ENCODE measurements at regions not wholly inside any gene's neighbourhood (a gene's known extent, or its start where the extent isn't known, plus 50 kb on each side); places are given as distances from the start of the nearest gene placed in this dataset.

DNA sequence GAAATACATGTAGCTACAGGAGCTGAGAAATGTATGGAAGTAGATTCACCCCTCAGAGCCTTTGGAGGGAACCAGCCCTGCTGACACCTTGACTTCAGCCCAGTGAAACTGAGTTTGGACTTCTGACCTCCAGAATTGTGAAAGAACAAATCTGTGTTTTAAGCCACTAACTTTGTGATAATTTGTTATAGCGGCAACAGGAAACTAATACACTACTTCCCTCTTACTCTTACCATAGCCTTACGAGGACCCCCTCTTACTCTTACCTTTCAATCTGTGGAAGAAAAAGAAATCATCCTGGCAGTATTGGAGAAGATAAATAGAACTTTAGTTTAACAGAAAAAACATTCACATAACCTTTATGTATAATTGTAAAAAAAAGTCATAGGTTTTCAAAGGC is 353.6 kb upstream of the USP24 start:
- Histone ChIP-seq H3K9me3 (peaks cover 0 to 5% (median 0%) of the 10 kb centered on the region in 4 donors), H3K27ac (replicated peaks in 1 of 4) (no peak overlapping the region), H3K4me1 (no peaks in the 10 kb centered on the region), H3K36me3 (no peaks in the 10 kb centered on the region), H3K4me3 (no peak overlapping the region), H3K27me3 (no peaks in the 10 kb centered on the region)
- TF ChIP-seq, protein P1, sequence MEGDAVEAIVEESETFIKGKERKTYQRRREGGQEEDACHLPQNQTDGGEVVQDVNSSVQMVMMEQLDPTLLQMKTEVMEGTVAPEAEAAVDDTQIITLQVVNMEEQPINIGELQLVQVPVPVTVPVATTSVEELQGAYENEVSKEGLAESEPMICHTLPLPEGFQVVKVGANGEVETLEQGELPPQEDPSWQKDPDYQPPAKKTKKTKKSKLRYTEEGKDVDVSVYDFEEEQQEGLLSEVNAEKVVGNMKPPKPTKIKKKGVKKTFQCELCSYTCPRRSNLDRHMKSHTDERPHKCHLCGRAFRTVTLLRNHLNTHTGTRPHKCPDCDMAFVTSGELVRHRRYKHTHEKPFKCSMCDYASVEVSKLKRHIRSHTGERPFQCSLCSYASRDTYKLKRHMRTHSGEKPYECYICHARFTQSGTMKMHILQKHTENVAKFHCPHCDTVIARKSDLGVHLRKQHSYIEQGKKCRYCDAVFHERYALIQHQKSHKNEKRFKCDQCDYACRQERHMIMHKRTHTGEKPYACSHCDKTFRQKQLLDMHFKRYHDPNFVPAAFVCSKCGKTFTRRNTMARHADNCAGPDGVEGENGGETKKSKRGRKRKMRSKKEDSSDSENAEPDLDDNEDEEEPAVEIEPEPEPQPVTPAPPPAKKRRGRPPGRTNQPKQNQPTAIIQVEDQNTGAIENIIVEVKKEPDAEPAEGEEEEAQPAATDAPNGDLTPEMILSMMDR (IDR thresholded peaks at IDR 0.05) = no peak
- TF ChIP-seq POLR2AphosphoS5 (IDR thresholded peaks at IDR 0.05) (no peak), EP300 (IDR thresholded peaks at IDR 0.05) (no peak), POLR2A (IDR thresholded peaks at IDR 0.05; ENCODE audit: low read depth) (no peak)
- intact Hi-C loops (cut with DNase I) = no loop called here
- WGBS = 97% methylated on average over 2 of the region's 2 CpGs
- no peak for DNase-seq (ENCODE audit: extremely low spot score)

DNA sequence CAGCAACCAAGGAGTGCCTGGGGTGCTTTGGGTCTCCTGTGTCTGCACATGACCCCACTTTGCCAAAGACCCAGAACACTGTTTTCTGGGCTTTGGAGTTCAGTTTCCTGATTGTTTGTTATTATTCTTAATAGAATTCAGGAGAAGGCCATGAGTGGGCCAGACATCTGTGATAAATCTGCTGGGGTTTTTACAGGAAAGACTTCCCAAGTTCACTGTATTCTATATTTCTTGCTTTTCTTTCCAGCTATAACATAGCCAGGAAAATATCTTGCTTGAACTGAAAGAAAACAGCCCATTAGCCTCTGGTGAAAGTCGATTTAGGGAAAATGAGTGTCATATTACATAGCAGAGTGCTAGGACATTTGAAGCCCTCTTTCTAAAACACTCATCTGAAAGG is 345.1 kb upstream of the USP24 start:
- Histone ChIP-seq H3K9me3 (no peaks in the 10 kb centered on the region), H3K4me3 (no peak overlapping the region), H3K27me3 (no peaks in the 10 kb centered on the region), H3K27ac (replicated peaks in 1 of 4) (no peak overlapping the region), H3K36me3 (no peaks in the 10 kb centered on the region), H3K4me1 (peaks cover 0 to 9% (median 0%) of the 10 kb centered on the region in 4 donors)
- DNase-seq (ENCODE audit: extremely low spot score) = no peak
- WGBS = 33% methylated on average over 1 of the region's 1 CpG
- intact Hi-C loops (cut with DNase I) = no loop called here
- TF ChIP-seq, protein P1 (IDR thresholded peaks at IDR 0.05) = no peak
- TF ChIP-seq POLR2AphosphoS5 (IDR thresholded peaks at IDR 0.05) = no peak
- no peak for TF ChIP-seq EP300 (IDR thresholded peaks at IDR 0.05)
- TF ChIP-seq POLR2A (IDR thresholded peaks at IDR 0.05; ENCODE audit: low read depth) = no peak

DNA sequence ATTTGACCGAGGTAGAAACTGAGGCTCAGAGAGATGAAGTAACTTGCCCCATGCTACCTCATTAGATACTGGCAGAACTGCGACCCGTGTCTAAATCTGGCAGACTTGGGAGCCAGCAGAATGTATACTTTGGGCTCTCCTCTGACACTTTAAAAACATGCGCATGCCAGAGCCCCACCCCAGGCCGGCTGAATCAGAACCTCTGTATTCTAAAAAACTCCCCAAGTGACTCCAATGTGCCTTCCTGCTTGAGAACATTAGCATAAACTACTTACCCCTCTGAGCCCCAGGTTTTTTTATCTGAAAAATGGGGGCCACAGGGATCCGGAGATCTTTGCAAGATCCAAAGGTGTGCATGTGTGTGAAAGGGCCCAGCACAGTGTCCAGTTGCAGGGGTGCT is 344.7 kb upstream of the USP24 start:
- no peak overlapping the region for H3K27ac ChIP-seq (replicated peaks in 1 of 4)
- H3K27me3 ChIP-seq = no peaks in the 10 kb centered on the region
- H3K4me1 ChIP-seq = peaks cover 0 to 9% (median 0%) of the 10 kb centered on the region in 4 donors
- intact Hi-C loops (cut with DNase I) = no loop called here
- TF ChIP-seq EP300 (IDR thresholded peaks at IDR 0.05) (no peak), POLR2A (IDR thresholded peaks at IDR 0.05; ENCODE audit: low read depth) (no peak)
- TF ChIP-seq, protein P1 (IDR thresholded peaks at IDR 0.05) = no peak
- no peaks in the 10 kb centered on the region for H3K36me3 ChIP-seq
- no peak overlapping the region for H3K4me3 ChIP-seq
- no peak for DNase-seq (ENCODE audit: extremely low spot score)
- 80% methylated on average over 6 of the region's 6 CpGs for WGBS
- no peaks in the 10 kb centered on the region for H3K9me3 ChIP-seq

DNA sequence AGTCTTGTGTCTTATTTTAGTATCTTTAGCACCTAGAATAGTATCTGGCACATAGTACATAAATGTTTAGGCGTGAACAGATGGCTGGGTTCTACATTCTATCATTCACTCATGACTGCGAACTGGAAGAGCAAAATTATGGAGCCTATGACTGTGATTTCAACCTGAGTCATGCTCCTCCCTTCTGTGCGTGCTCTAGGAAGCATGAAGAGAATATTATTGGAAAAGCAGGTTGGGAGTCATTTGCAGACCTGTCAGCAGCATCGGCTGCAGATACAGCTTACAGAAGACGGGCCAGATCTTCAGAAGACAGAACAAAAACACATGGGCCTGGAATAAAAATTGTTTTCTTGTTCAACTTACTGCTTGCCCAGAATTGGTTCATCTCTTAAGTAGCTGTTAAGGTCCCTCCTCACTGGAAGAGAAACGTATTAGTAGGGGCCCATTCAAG is 344.0 kb upstream of the USP24 start:
- intact Hi-C loops (cut with DNase I) = no loop called here
- Histone ChIP-seq H3K36me3 (no peaks in the 10 kb centered on the region), H3K4me3 (no peak overlapping the region), H3K27me3 (no peaks in the 10 kb centered on the region), H3K9me3 (no peaks in the 10 kb centered on the region), H3K4me1 (peaks cover 0 to 9% (median 0%) of the 10 kb centered on the region in 4 donors), H3K27ac (replicated peaks in 1 of 4) (no peak overlapping the region)
- WGBS = 84% methylated on average over 6 of the region's 6 CpGs
- DNase-seq (ENCODE audit: extremely low spot score) = no peak
- no peak for TF ChIP-seq POLR2AphosphoS5 (IDR thresholded peaks at IDR 0.05)
- TF ChIP-seq POLR2A (IDR thresholded peaks at IDR 0.05; ENCODE audit: low read depth) = no peak
- TF ChIP-seq, protein P1 (IDR thresholded peaks at IDR 0.05) = no peak
- no peak for TF ChIP-seq EP300 (IDR thresholded peaks at IDR 0.05)

DNA sequence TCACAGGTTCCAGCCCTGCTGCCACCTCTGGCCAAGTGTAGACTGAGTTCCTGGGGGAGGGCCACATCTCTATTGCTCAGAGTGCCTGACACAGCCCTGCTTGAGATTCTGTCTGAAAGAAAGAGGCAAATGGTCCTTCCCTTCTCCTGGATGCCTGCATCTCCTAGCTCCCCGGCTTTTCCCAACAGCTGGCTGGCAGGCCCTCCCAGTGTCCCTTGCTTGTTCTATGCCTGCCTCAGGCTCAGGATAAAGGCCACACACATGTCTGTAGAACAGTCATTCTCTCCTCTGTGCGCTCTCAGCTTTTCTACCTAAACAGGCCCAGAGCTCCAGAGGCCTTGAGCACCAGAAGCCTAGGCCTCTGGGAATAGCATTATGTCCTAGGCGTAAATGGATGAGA is 343.4 kb upstream of the USP24 start:
- Histone ChIP-seq H3K27me3 (no peaks in the 10 kb centered on the region), H3K36me3 (no peaks in the 10 kb centered on the region), H3K4me3 (no peak overlapping the region), H3K27ac (replicated peaks in 1 of 4) (no peak overlapping the region), H3K9me3 (no peaks in the 10 kb centered on the region), H3K4me1 (peaks cover 0 to 9% (median 0%) of the 10 kb centered on the region in 4 donors)
- DNase-seq (ENCODE audit: extremely low spot score) = no peak
- no peak for TF ChIP-seq POLR2A (IDR thresholded peaks at IDR 0.05; ENCODE audit: low read depth)
- TF ChIP-seq, protein P1 (IDR thresholded peaks at IDR 0.05) = no peak
- TF ChIP-seq EP300 (IDR thresholded peaks at IDR 0.05) = no peak
- no peak for TF ChIP-seq POLR2AphosphoS5 (IDR thresholded peaks at IDR 0.05)
- intact Hi-C loops (cut with DNase I) = no loop called here
- 78% methylated on average over 3 of the region's 3 CpGs for WGBS
